C4-2B (cell line): ENCODE measurements at regions not wholly inside any gene's neighbourhood (a gene's known extent, or its start where the extent isn't known, plus 50 kb on each side); places are given as distances from the start of the nearest gene placed in this dataset.

ENCODE experiments used
- CTCF ChIP-seq: fragments of 450-650 bp; conservative IDR thresholded peaks from 2 replicates; pipeline ENCODE4 v1.5.1; 2017; ENCODE audit warnings: mild to moderate bottlenecking
- ZFX ChIP-seq: fragments of 450-650 bp; IDR thresholded peaks from 2 replicates; pipeline ENCODE4 v1.6.1; 2017

GRCh38 chr3:67719333-67719732 lies 64.9 kb upstream of the SUCLG2 start:
- TF ChIP-seq CTCF (no peak), ZFX (no peak)
